NCI-H2107 treated with DMSO at 0.1 percent for 48 hours (cell line): ENCODE measurements at regions not wholly inside any gene's neighbourhood (a gene's known extent, or its start where the extent isn't known, plus 50 kb on each side); places are given as distances from the start of the nearest gene placed in this dataset.

Experiments
- DNase-seq: peaks from one replicate; lab custom pipeline; 2025; ENCODE audit not compliant: unreplicated experiment; lab: John Stamatoyannopoulos, UW

GRCh38 chr15:91549581-91549980 lies 303.9 kb upstream of the SLCO3A1 start:
- peak; percentile 35 for DNase-seq

GRCh38 chr15:91552555-91552954 lies 301.0 kb upstream of the SLCO3A1 start:
- peak; percentile 82 for DNase-seq

- DNase-seq = peak; percentile 95
These were observed 300.2 kb upstream of the SLCO3A1 start for GRCh38 chr15:91553196-91553854.

- DNase-seq = no peak
These were observed 298.2 kb upstream of the SLCO3A1 start for GRCh38 chr15:91555312-91555711.

- DNase-seq = no peak
These were observed 296.6 kb upstream of the SLCO3A1 start for GRCh38 chr15:91556926-91557325.

- peak; percentile 62 for DNase-seq
These were observed 294.4 kb upstream of the SLCO3A1 start for GRCh38 chr15:91559066-91559465.

GRCh38 chr15:91561371-91562100 lies 292.0 kb upstream of the SLCO3A1 start:
- DNase-seq = peak; percentile 79

- no peak for DNase-seq
These were observed 290.8 kb upstream of the SLCO3A1 start for GRCh38 chr15:91562698-91563097.

GRCh38 chr15:91564631-91565030 lies 288.9 kb upstream of the SLCO3A1 start:
- no peak for DNase-seq

- DNase-seq = peak; percentile 83
These were observed 287.4 kb upstream of the SLCO3A1 start for GRCh38 chr15:91566141-91566540.

GRCh38 chr15:91568036-91568435 lies 285.5 kb upstream of the SLCO3A1 start:
- no peak for DNase-seq

GRCh38 chr15:91572110-91572509 lies 281.4 kb upstream of the SLCO3A1 start:
- DNase-seq = peak; percentile 96

GRCh38 chr15:91576096-91576495 lies 277.4 kb upstream of the SLCO3A1 start:
- DNase-seq = no peak

GRCh38 chr15:91578511-91578910 lies 275.0 kb upstream of the SLCO3A1 start:
- DNase-seq = no peak

- DNase-seq = no peak
These were observed 268.6 kb upstream of the SLCO3A1 start for GRCh38 chr15:91584895-91585294.

- no peak for DNase-seq
These were observed 266.9 kb upstream of the SLCO3A1 start for GRCh38 chr15:91586560-91586959.

- no peak for DNase-seq
These were observed 264.1 kb upstream of the SLCO3A1 start for GRCh38 chr15:91589360-91589759.

GRCh38 chr15:91592567-91592966 lies 260.9 kb upstream of the SLCO3A1 start:
- DNase-seq = no peak

- no peak for DNase-seq
These were observed 260.4 kb upstream of the SLCO3A1 start for GRCh38 chr15:91593067-91593466.

- no peak for DNase-seq
These were observed 259.9 kb upstream of the SLCO3A1 start for GRCh38 chr15:91593653-91594052.

GRCh38 chr15:91599261-91599660 lies 254.2 kb upstream of the SLCO3A1 start:
- DNase-seq = no peak

GRCh38 chr15:91603384-91604080 lies 250.0 kb upstream of the SLCO3A1 start:
- no peak for DNase-seq
